NCI-H1694 treated with DMSO at 0.1 percent for 48 hours (cell line): ENCODE measurements at regions not wholly inside any gene's neighbourhood (a gene's known extent, or its start where the extent isn't known, plus 50 kb on each side); places are given as distances from the start of the nearest gene placed in this dataset.
"Not testable (repeated sequence)": the region's sequence is repeated elsewhere in the genome, so short reads cannot be mapped to it uniquely, and the experiment has no call there.

ENCODE experiments used
- DNase-seq: peaks from one replicate; lab custom pipeline; 2025; lab: John Stamatoyannopoulos, UW

- no peak for DNase-seq
These were observed 60.7 kb downstream of the RRM2 start for GRCh38 chr2:10183146-10183675.

GRCh38 chr2:10184421-10184820 lies 61.9 kb downstream of the RRM2 start:
- DNase-seq: no peak

- peak; percentile 67 for DNase-seq
These were observed 62.5 kb downstream of the RRM2 start for GRCh38 chr2:10185046-10185445.

GRCh38 chr2:10185755-10186154 lies 63.2 kb downstream of the RRM2 start:
- no peak for DNase-seq

GRCh38 chr2:10186868-10187535 lies 64.5 kb downstream of the RRM2 start:
- peak; percentile 38 for DNase-seq

- DNase-seq: no peak
These were observed 65.1 kb downstream of the RRM2 start for GRCh38 chr2:10187661-10188060.

GRCh38 chr2:10188211-10188610 lies 65.7 kb downstream of the RRM2 start:
- no peak for DNase-seq

GRCh38 chr2:10188729-10189305 lies 66.3 kb downstream of the RRM2 start:
- no peak for DNase-seq

- DNase-seq: no peak
These were observed 67.7 kb downstream of the RRM2 start for GRCh38 chr2:10190255-10190654.

- no peak for DNase-seq
These were observed 68.4 kb downstream of the RRM2 start for GRCh38 chr2:10190737-10191532.

- DNase-seq: no peak
These were observed 69.0 kb downstream of the RRM2 start for GRCh38 chr2:10191554-10191953.

GRCh38 chr2:10192392-10193015 lies 70.0 kb downstream of the RRM2 start:
- DNase-seq: no peak

GRCh38 chr2:10193276-10193795 lies 70.8 kb downstream of the RRM2 start:
- no peak for DNase-seq

GRCh38 chr2:10193851-10194820 lies 71.6 kb downstream of the RRM2 start:
- no peak for DNase-seq

- DNase-seq: no peak
These were observed 73.0 kb downstream of the RRM2 start for GRCh38 chr2:10195278-10196109.

- DNase-seq: no peak
These were observed 73.8 kb downstream of the RRM2 start for GRCh38 chr2:10196110-10196892.

- no peak for DNase-seq
These were observed 74.6 kb downstream of the RRM2 start for GRCh38 chr2:10196948-10197696.

GRCh38 chr2:10197697-10198076 lies 75.1 kb downstream of the RRM2 start:
- DNase-seq: no peak

- not testable (repeated sequence) for DNase-seq
These were observed 75.9 kb downstream of the RRM2 start for GRCh38 chr2:10198482-10198881.
